ACC112 (cell line): ENCODE measurements at regions not wholly inside any gene's neighbourhood (a gene's known extent, or its start where the extent isn't known, plus 50 kb on each side); places are given as distances from the start of the nearest gene placed in this dataset.

Experiments
- H2AFZ ChIP-seq: fragments of 200-600 bp; sonication (generic); one replicate; pipeline ENCODE4 v1.6.0; 2017; ENCODE audit warnings: antibody characterized with exemption, low read length; ENCODE audit not compliant: unreplicated experiment
- H3K27ac ChIP-seq: fragments of 200-600 bp; sonication (generic); 2 replicates; pipeline ENCODE4 v1.5.1; 2014; ENCODE audit warnings: low read depth, mild to moderate bottlenecking, antibody characterized with exemption, low read length, moderate library complexity
- H3K27me3 ChIP-seq: fragments of 200-600 bp; sonication (generic); 2 replicates; pipeline ENCODE4 v1.6.1; 2014; ENCODE audit warnings: mild to moderate bottlenecking, antibody characterized with exemption, low read length, moderate library complexity, mixed read lengths; ENCODE audit not compliant: insufficient read depth
- H3K36me3 ChIP-seq: fragments of 200-600 bp; sonication (generic); 2 replicates; pipeline ENCODE4 v1.6.1; 2016; ENCODE audit warnings: mild to moderate bottlenecking, antibody characterized with exemption, low read length, moderate library complexity, mixed read lengths; ENCODE audit not compliant: insufficient read depth
- H3K4me1 ChIP-seq: fragments of 200-600 bp; sonication (generic); one replicate; pipeline ENCODE4 v1.6.1; 2016; ENCODE audit warnings: low read length, mixed read lengths; ENCODE audit not compliant: insufficient read depth, unreplicated experiment, control insufficient read depth
- H3K4me3 ChIP-seq: fragments of 200-600 bp; sonication (generic); 2 replicates; pipeline ENCODE4 v1.5.1; 2014; ENCODE audit warnings: mild to moderate bottlenecking, low read depth, low read length
- H3K79me2 ChIP-seq: fragments of 200-600 bp; sonication (generic); one replicate; pipeline ENCODE4 v1.6.0; 2016; ENCODE audit warnings: low read length; ENCODE audit not compliant: control insufficient read depth, unreplicated experiment, insufficient read depth

GRCh38 chr20:17810062-17810631, 110.4 kb downstream of the BANF2 start:
- H3K4me3 ChIP-seq = no peak overlapping the region
- H3K36me3 ChIP-seq = no peaks in the 10 kb centered on the region
- peak overlapping the region; percentile 33 for H2AFZ ChIP-seq
- no peaks in the 10 kb centered on the region for H3K27me3 ChIP-seq
- H3K4me1 ChIP-seq = peaks cover 27% of the 10 kb centered on the region
- H3K27ac ChIP-seq = no peak overlapping the region
- no peaks in the 10 kb centered on the region for H3K79me2 ChIP-seq

- H3K36me3 ChIP-seq = no peaks in the 10 kb centered on the region
- H3K4me3 ChIP-seq = no peak overlapping the region
- no peak overlapping the region for H2AFZ ChIP-seq
- peaks cover 27% of the 10 kb centered on the region for H3K4me1 ChIP-seq
- H3K27ac ChIP-seq = no peak overlapping the region
- H3K27me3 ChIP-seq = no peaks in the 10 kb centered on the region
- H3K79me2 ChIP-seq = no peaks in the 10 kb centered on the region
Measured at GRCh38 chr20:17809362-17810061, 109.7 kb downstream of the BANF2 start.

GRCh38 chr20:17808782-17809181, 109.0 kb downstream of the BANF2 start:
- Histone ChIP-seq H3K4me1 (peaks cover 27% of the 10 kb centered on the region), H3K79me2 (no peaks in the 10 kb centered on the region), H2AFZ (no peak overlapping the region), H3K36me3 (no peaks in the 10 kb centered on the region), H3K4me3 (no peak overlapping the region), H3K27ac (no peak overlapping the region), H3K27me3 (no peaks in the 10 kb centered on the region)

- H3K79me2 ChIP-seq = no peaks in the 10 kb centered on the region
- H3K4me3 ChIP-seq = no peak overlapping the region
- H3K27me3 ChIP-seq = no peaks in the 10 kb centered on the region
- H3K27ac ChIP-seq = peak overlapping the region; percentile 27; the same call in 1 of the 2 replicates
- peaks cover 27% of the 10 kb centered on the region for H3K4me1 ChIP-seq
- no peak overlapping the region for H2AFZ ChIP-seq
- no peaks in the 10 kb centered on the region for H3K36me3 ChIP-seq
Measured at GRCh38 chr20:17808357-17808756, 108.6 kb downstream of the BANF2 start.

GRCh38 chr20:17807651-17808050, 107.9 kb downstream of the BANF2 start:
- Histone ChIP-seq H2AFZ (no peak overlapping the region), H3K36me3 (no peaks in the 10 kb centered on the region), H3K27ac (peak overlapping the region; percentile 27; the same call in 1 of the 2 replicates), H3K79me2 (no peaks in the 10 kb centered on the region), H3K4me3 (no peak overlapping the region), H3K4me1 (peaks cover 27% of the 10 kb centered on the region), H3K27me3 (no peaks in the 10 kb centered on the region)

- Histone ChIP-seq H3K4me1 (peaks cover 27% of the 10 kb centered on the region), H3K27me3 (no peaks in the 10 kb centered on the region), H2AFZ (peak overlapping the region; percentile 88), H3K36me3 (no peaks in the 10 kb centered on the region), H3K4me3 (peak overlapping the region; percentile 1; the same call in 1 of the 2 replicates), H3K79me2 (no peaks in the 10 kb centered on the region), H3K27ac (peak overlapping the region; percentile 15; the same call in 1 of the 2 replicates)
Measured at GRCh38 chr20:17806739-17807441, 107.1 kb downstream of the BANF2 start.

GRCh38 chr20:17806107-17806506, 106.3 kb downstream of the BANF2 start:
- H3K79me2 ChIP-seq = no peaks in the 10 kb centered on the region
- H3K4me3 ChIP-seq = peak overlapping the region; percentile 1; the same call in 1 of the 2 replicates
- no peaks in the 10 kb centered on the region for H3K36me3 ChIP-seq
- H2AFZ ChIP-seq = peak overlapping the region; percentile 88
- H3K27ac ChIP-seq = no peak overlapping the region
- H3K27me3 ChIP-seq = no peaks in the 10 kb centered on the region
- peaks cover 27% of the 10 kb centered on the region for H3K4me1 ChIP-seq

- no peak overlapping the region for H2AFZ ChIP-seq
- H3K36me3 ChIP-seq = 0 out of 2 replicates have a peak, but pooled peaks cover 3% of the 10 kb centered on the region
- peaks cover 23% of the 10 kb centered on the region for H3K4me1 ChIP-seq
- no peak overlapping the region for H3K27ac ChIP-seq
- no peak overlapping the region for H3K4me3 ChIP-seq
- H3K27me3 ChIP-seq = 0 out of 2 replicates have a peak, but pooled peaks cover 5% of the 10 kb centered on the region
- no peaks in the 10 kb centered on the region for H3K79me2 ChIP-seq
Measured at GRCh38 chr20:17803765-17804164, 104.0 kb downstream of the BANF2 start.

GRCh38 chr20:17799575-17800227, 99.9 kb downstream of the BANF2 start:
- H3K4me3 ChIP-seq = no peak overlapping the region
- H2AFZ ChIP-seq = no peak overlapping the region
- H3K27me3 ChIP-seq = 0 out of 2 replicates have a peak, but pooled peaks cover 5% of the 10 kb centered on the region
- 0 out of 2 replicates have a peak, but pooled peaks cover 3% of the 10 kb centered on the region for H3K36me3 ChIP-seq
- no peak overlapping the region for H3K27ac ChIP-seq
- H3K79me2 ChIP-seq = no peaks in the 10 kb centered on the region
- peaks cover 5% of the 10 kb centered on the region for H3K4me1 ChIP-seq

- H3K79me2 ChIP-seq = no peaks in the 10 kb centered on the region
- no peak overlapping the region for H3K4me3 ChIP-seq
- 0 out of 2 replicates have a peak, but pooled peaks cover 3% of the 10 kb centered on the region for H3K36me3 ChIP-seq
- peaks cover 5% of the 10 kb centered on the region for H3K4me1 ChIP-seq
- no peak overlapping the region for H2AFZ ChIP-seq
- 0 out of 2 replicates have a peak, but pooled peaks cover 5% of the 10 kb centered on the region for H3K27me3 ChIP-seq
- H3K27ac ChIP-seq = no peak overlapping the region
Measured at GRCh38 chr20:17798601-17799000, 98.8 kb downstream of the BANF2 start.
